Ishikawa (cell line): ENCODE measurements at regions not wholly inside any gene's neighbourhood (a gene's known extent, or its start where the extent isn't known, plus 50 kb on each side); places are given as distances from the start of the nearest gene placed in this dataset.

ENCODE experiments used
- CEBPB ChIP-seq: IDR thresholded peaks from 2 replicates; pipeline ENCODE4 v1.6.1; 2012
- CREB1 ChIP-seq: IDR thresholded peaks from 2 replicates; pipeline ENCODE4 v1.6.1; 2012; ENCODE audit warnings: low read depth
- EGR1 ChIP-seq: IDR thresholded peaks from 2 replicates; pipeline ENCODE4 v1.6.1; 2012
- EP300 ChIP-seq: IDR thresholded peaks from 2 replicates; pipeline ENCODE4 v1.6.1; 2012; ENCODE audit warnings: borderline replicate concordance
- FOXM1 ChIP-seq: IDR thresholded peaks from 2 replicates; pipeline ENCODE4 v1.6.1; 2012; ENCODE audit warnings: low read depth, borderline replicate concordance
- MAX ChIP-seq: IDR thresholded peaks from 2 replicates; pipeline ENCODE4 v1.6.1; 2012
- NFIC ChIP-seq: IDR thresholded peaks from 2 replicates; pipeline ENCODE4 v1.6.1; 2012
- RAD21 ChIP-seq: IDR thresholded peaks from 2 replicates; pipeline ENCODE4 v1.6.1; 2012; ENCODE audit warnings: low read depth
- REST ChIP-seq: IDR thresholded peaks from 2 replicates; pipeline ENCODE4 v1.6.1; 2012; ENCODE audit warnings: low read depth, mild to moderate bottlenecking
- TAF1 ChIP-seq: IDR thresholded peaks from 2 replicates; pipeline ENCODE4 v1.6.1; 2012; ENCODE audit warnings: low read depth, mild to moderate bottlenecking
- TCF12 ChIP-seq: IDR thresholded peaks from 2 replicates; pipeline ENCODE4 v1.6.1; 2012; ENCODE audit warnings: low read depth
- TEAD4 ChIP-seq: IDR thresholded peaks from 2 replicates; pipeline ENCODE4 v1.6.1; 2012
- USF1 ChIP-seq: IDR thresholded peaks from 2 replicates; pipeline ENCODE4 v1.6.1; 2012
- YY1 ChIP-seq: IDR thresholded peaks from 2 replicates; pipeline ENCODE4 v1.6.1; 2012; ENCODE audit warnings: low read depth
- ZBTB7A ChIP-seq: IDR thresholded peaks from 2 replicates; pipeline ENCODE4 v1.6.1; 2012; ENCODE audit warnings: low read depth

GRCh38 chr9:99433095-99433494 is 211.0 kb downstream of the SEC61B start:
- no peak for TF ChIP-seq ZBTB7A
- TF ChIP-seq YY1, result no peak
- no peak for TF ChIP-seq FOXM1
- no peak for TF ChIP-seq EP300

GRCh38 chr9:99433555-99433954 is 211.5 kb downstream of the SEC61B start:
- TF ChIP-seq USF1 (no peak), TAF1 (no peak), FOXM1 (no peak), CEBPB (no peak), CREB1 (no peak), RAD21 (no peak)

GRCh38 chr9:99436616-99437015 is 214.5 kb downstream of the SEC61B start:
- TF ChIP-seq ZBTB7A (no peak), USF1 (no peak), TAF1 (no peak), REST (no peak), EGR1 (no peak), CREB1 (no peak), EP300 (no peak), CEBPB (no peak), TCF12 (no peak), RAD21 (no peak)

- no peak for TF ChIP-seq EP300
These were observed 215.1 kb downstream of the SEC61B start for GRCh38 chr9:99437145-99437544.

- no peak for TF ChIP-seq USF1
- no peak for TF ChIP-seq REST
- TF ChIP-seq TEAD4, result no peak
These were observed 216.5 kb downstream of the SEC61B start for GRCh38 chr9:99438596-99438995.

GRCh38 chr9:99441829-99442228 is 219.7 kb downstream of the SEC61B start:
- TF ChIP-seq TCF12, result no peak
- TF ChIP-seq YY1, result no peak
- no peak for TF ChIP-seq TAF1
- no peak for TF ChIP-seq CEBPB
- TF ChIP-seq REST, result no peak
- TF ChIP-seq FOXM1, result no peak
- no peak for TF ChIP-seq EGR1
- no peak for TF ChIP-seq TEAD4
- TF ChIP-seq MAX, result no peak
- no peak for TF ChIP-seq ZBTB7A
- TF ChIP-seq NFIC, result no peak
- TF ChIP-seq RAD21, result no peak
- no peak for TF ChIP-seq USF1
- TF ChIP-seq CREB1, result no peak
- TF ChIP-seq EP300, result no peak
